SK-N-SH (cell line): ENCODE measurements at regions not wholly inside any gene's neighbourhood (a gene's known extent, or its start where the extent isn't known, plus 50 kb on each side); places are given as distances from the start of the nearest gene placed in this dataset.
"Not testable (repeated sequence)": the region's sequence is repeated elsewhere in the genome, so short reads cannot be mapped to it uniquely, and the experiment has no call there.

Experiments
- CTCF ChIA-PET: fragments of 300-600, 350-600 bp; formaldehyde crosslinking; extraction: SDS; loops from one replicate; lab custom pipeline; 2021; lab: Yijun Ruan, JAX
- POLR2A ChIA-PET: fragments of 350-600 bp; sonication (Branson Sonifier 250); formaldehyde crosslinking; extraction: SDS; loops from one replicate; lab custom pipeline; 2020; ENCODE audit warnings: antibody characterized with exemption, inconsistent platforms; lab: Yijun Ruan, JAX
- DNase-seq: peaks from one replicate; pipeline ENCODE4 v3.0.0; 2012
- H2AFZ ChIP-seq: fragments of 200-600 bp; sonication (generic); 2 replicates; pipeline ENCODE4 v1.8.1; 2016; ENCODE audit warnings: antibody characterized with exemption, mild to moderate bottlenecking, low read depth
- H3F3A ChIP-seq: fragments of 200-600 bp; sonication (generic); replicated peaks from 2 replicates; pipeline ENCODE3; 2016; ENCODE audit warnings: antibody characterized with exemption, mild to moderate bottlenecking; ENCODE audit not compliant: insufficient read depth
- H3K27ac ChIP-seq, 2 experiments: fragments of 200-500 bp in 1 of 2; fragments of 200-600 bp in 1 of 2; sonication (Bioruptor generic) in 1 of 2; sonication (generic), shearing (Covaris generic) in 1 of 2; 2 replicates each; pipeline versions ENCODE4 v1.5.1 to v1.6.1; 2014 to 2016; ENCODE audit warnings: low read depth in 2 of 2, inconsistent platforms in 1 of 2, low read length in 1 of 2, mild to moderate bottlenecking in 1 of 2, mixed read lengths in 1 of 2
- H3K27me3 ChIP-seq: fragments of 200-600 bp; sonication (generic), shearing (Covaris generic); 2 replicates; pipeline ENCODE4 v1.6.1; 2016; ENCODE audit warnings: mixed run types; ENCODE audit not compliant: insufficient read depth
- H3K36me3 ChIP-seq, 2 experiments: fragments of 200-500 bp in 1 of 2; fragments of 200-600 bp in 1 of 2; sonication (Bioruptor generic) in 1 of 2; sonication (generic) in 1 of 2; replicated peaks in 1 of 2; 2 replicates each; pipeline versions ENCODE3 to v1.5.1; 2014 to 2016; ENCODE audit warnings: low read length in 1 of 2, mild to moderate bottlenecking in 1 of 2; ENCODE audit not compliant: insufficient read depth in 2 of 2, control insufficient read depth in 1 of 2
- H3K4me1 ChIP-seq, 2 experiments: fragments of 200-500 bp in 1 of 2; fragments of 200-600 bp in 1 of 2; sonication (Bioruptor generic) in 1 of 2; sonication (generic), shearing (Covaris generic) in 1 of 2; 2 replicates each; pipeline versions ENCODE4 v1.5.1 to v1.6.1; 2014 to 2016; ENCODE audit warnings: low read depth in 1 of 2, low read length in 1 of 2, mixed run types in 1 of 2; ENCODE audit not compliant: insufficient read depth in 2 of 2, control insufficient read depth in 1 of 2
- H3K4me2 ChIP-seq: fragments of 200-600 bp; sonication (generic), shearing (Covaris generic); 2 replicates; pipeline ENCODE4 v1.6.1; 2017; ENCODE audit warnings: mixed run types
- H3K4me3 ChIP-seq, 2 experiments: fragments of 200-500 bp in 1 of 2; fragments of 200-600 bp in 1 of 2; sonication (Bioruptor generic) in 1 of 2; sonication (generic), shearing (Covaris generic) in 1 of 2; 2 replicates each; pipeline versions ENCODE4 v1.5.1 to v1.8.1; 2014 to 2016; ENCODE audit warnings: low read depth in 2 of 2, inconsistent platforms in 1 of 2, low read length in 1 of 2, mild to moderate bottlenecking in 1 of 2, mixed read lengths in 1 of 2, moderate library complexity in 1 of 2
- H3K79me2 ChIP-seq: fragments of 200-600 bp; sonication (generic); 2 replicates; pipeline ENCODE4 v1.8.1; 2017; ENCODE audit warnings: mild to moderate bottlenecking; ENCODE audit not compliant: insufficient read depth
- H3K9ac ChIP-seq: fragments of 200-600 bp; sonication (generic); 2 replicates; pipeline ENCODE4 v1.6.1; 2017; ENCODE audit warnings: mixed run types
- H3K9me2 ChIP-seq: fragments of 200-600 bp; sonication (generic); 2 replicates; pipeline ENCODE4 v1.6.1; 2017; ENCODE audit warnings: mixed run types
- H3K9me3 ChIP-seq: fragments of 200-600 bp; sonication (generic); 2 replicates; pipeline ENCODE4 v1.6.1; 2017; ENCODE audit warnings: mixed run types, mild to moderate bottlenecking, moderate library complexity
- H4K20me1 ChIP-seq: fragments of 200-600 bp; sonication (generic); 2 replicates; pipeline ENCODE4 v1.6.1; 2017; ENCODE audit warnings: mild to moderate bottlenecking, mixed run types; ENCODE audit not compliant: insufficient read depth
- ELF1 ChIP-seq: IDR thresholded peaks from 2 replicates; pipeline ENCODE4 v1.4.0; 2012
- EP300 ChIP-seq, 2 experiments: IDR thresholded peaks; 2 replicates each; pipeline versions ENCODE4 v1.4.0 to v1.6.1; 2012; ENCODE audit warnings: borderline replicate concordance in 1 of 2, low read depth in 1 of 2, low read length in 1 of 2
- GABPA ChIP-seq: IDR thresholded peaks from 2 replicates; pipeline ENCODE4 v1.4.0; 2012; ENCODE audit warnings: low read depth, mild to moderate bottlenecking
- JUND ChIP-seq: IDR thresholded peaks from 2 replicates; pipeline ENCODE4 v1.4.0; 2012
- MEF2A ChIP-seq: IDR thresholded peaks from 2 replicates; pipeline ENCODE4 v1.4.0; 2012; ENCODE audit warnings: low read depth, borderline replicate concordance
- POLR2AphosphoS5 ChIP-seq: IDR thresholded peaks from 2 replicates; pipeline ENCODE4 v1.6.1; 2012; ENCODE audit warnings: low read depth, low read length
- TEAD4 ChIP-seq: IDR thresholded peaks from 2 replicates; pipeline ENCODE4 v1.4.0; 2012; ENCODE audit warnings: mild to moderate bottlenecking, borderline replicate concordance; ENCODE audit not compliant: insufficient read depth
- WGBS: methylation state at CpG from one replicate; pipeline ENCODE4 v1.1.6; 2017; ENCODE audit warnings: low lambda C conversion rate; 5-methylcytosine and 5-hydroxymethylcytosine counted together
- TF ChIP-seq, protein P1 (sequence below): fragments of 200-600 bp; sonication (generic); IDR thresholded peaks from 2 replicates; pipeline ENCODE4 v1.6.1; 2017; ENCODE audit warnings: antibody characterized with exemption, mild to moderate bottlenecking, moderate library complexity
- TF ChIP-seq, protein P2 (sequence below): fragments of 150-350 bp; IDR thresholded peaks from 2 replicates; pipeline ENCODE4 v1.6.1; 2017; ENCODE audit warnings: antibody characterized with exemption, low read length, low read depth, borderline replicate concordance

DNA sequence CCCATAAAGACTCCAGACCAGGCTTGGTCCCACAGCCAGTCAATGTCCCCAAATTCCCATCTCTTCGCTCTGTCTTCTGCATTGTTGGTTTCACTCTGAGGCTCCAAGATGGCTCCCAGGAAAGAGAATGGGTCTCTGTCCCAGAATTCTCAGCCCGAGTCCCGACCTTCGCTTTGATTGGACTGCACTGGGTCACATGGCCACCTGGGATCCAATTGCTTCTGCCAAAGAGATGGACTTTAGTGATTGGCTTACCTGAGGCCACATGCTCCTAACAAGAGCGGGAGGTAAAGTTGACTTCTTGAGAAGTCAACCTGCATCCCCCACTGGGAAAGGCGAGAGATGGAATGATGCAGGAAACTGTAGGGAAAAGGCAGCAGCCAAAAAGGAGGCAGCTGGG, 104.7 kb upstream of the PMEPA1 start:
- H3K4me3 ChIP-seq = no peak overlapping the region
- CTCF ChIA-PET = no interaction called here
- H3K9me2 ChIP-seq = no peaks in the 10 kb centered on the region
- H3K79me2 ChIP-seq = no peaks in the 10 kb centered on the region
- no peak overlapping the region for H2AFZ ChIP-seq
- H3K27ac ChIP-seq = no peak overlapping the region
- H4K20me1 ChIP-seq = no peaks in the 10 kb centered on the region
- 79% methylated on average over 6 of the region's 6 CpGs for WGBS
- no peak for TF ChIP-seq ELF1
- TF ChIP-seq JUND = no peak
- no peak for TF ChIP-seq POLR2AphosphoS5
- TF ChIP-seq, protein P1, sequence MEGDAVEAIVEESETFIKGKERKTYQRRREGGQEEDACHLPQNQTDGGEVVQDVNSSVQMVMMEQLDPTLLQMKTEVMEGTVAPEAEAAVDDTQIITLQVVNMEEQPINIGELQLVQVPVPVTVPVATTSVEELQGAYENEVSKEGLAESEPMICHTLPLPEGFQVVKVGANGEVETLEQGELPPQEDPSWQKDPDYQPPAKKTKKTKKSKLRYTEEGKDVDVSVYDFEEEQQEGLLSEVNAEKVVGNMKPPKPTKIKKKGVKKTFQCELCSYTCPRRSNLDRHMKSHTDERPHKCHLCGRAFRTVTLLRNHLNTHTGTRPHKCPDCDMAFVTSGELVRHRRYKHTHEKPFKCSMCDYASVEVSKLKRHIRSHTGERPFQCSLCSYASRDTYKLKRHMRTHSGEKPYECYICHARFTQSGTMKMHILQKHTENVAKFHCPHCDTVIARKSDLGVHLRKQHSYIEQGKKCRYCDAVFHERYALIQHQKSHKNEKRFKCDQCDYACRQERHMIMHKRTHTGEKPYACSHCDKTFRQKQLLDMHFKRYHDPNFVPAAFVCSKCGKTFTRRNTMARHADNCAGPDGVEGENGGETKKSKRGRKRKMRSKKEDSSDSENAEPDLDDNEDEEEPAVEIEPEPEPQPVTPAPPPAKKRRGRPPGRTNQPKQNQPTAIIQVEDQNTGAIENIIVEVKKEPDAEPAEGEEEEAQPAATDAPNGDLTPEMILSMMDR = no peak
- TF ChIP-seq EP300 (IDR thresholded peaks at IDR 0.05; ENCODE audit: borderline replicate concordance in 1 of 2, low read depth in 1 of 2, low read length in 1 of 2) = no peak
- peaks cover 9% of the 10 kb centered on the region; the same call in 1 of the 2 replicates for H3K27me3 ChIP-seq
- no peaks in the 10 kb centered on the region for H3K9me3 ChIP-seq
- H3K9ac ChIP-seq = no peak overlapping the region
- H3K36me3 ChIP-seq = no peaks in the 10 kb centered on the region
- no peak for DNase-seq
- no peak overlapping the region for H3K4me2 ChIP-seq
- no peaks in the 10 kb centered on the region for H3F3A ChIP-seq
- peaks cover 0 to 39% of the 10 kb centered on the region in 2 experiments; a peak in 2 of 4 replicates for H3K4me1 ChIP-seq
- POLR2A ChIA-PET = no interaction called here

DNA sequence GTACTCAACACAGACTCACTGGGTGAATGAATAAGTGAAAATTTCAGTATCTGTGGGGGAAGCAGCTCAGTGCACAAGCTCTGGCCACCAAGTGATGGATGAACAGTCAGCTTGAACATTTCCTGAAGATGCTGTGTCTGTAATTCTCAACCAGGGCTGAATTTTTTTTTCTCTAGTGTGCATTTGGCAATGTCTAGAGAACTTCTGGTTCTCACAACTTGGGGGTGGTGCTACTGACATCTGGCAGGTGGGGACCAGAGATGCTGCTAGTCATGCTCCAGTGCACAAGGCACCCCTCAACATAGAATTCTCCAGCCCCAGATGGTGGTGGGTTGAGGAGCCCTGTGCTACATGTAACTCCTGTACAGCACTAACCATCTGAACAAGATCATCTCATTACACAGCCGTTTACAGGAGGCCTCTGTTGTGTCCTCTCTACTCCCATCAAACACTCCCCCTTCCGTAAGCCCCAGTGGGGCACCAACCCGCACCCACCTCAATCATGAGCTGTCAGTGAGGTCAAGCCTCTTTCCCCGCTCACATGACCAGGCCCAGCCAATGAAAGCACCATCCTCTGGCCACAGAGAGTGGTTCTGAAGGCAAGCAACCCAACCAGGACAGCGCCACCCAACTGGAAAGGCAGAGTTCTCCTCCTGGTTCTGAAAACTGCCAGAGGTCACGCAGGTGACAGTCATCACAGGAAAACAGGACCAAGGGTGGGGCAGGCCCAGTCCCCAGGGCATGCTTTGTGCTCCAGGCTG, 103.9 kb upstream of the PMEPA1 start:
- Histone ChIP-seq H3K4me1 (peaks cover 0 to 36% of the 10 kb centered on the region in 2 experiments; a peak in 2 of 4 replicates), H2AFZ (no peak overlapping the region), H3K4me2 (no peak overlapping the region), H3K9ac (no peak overlapping the region), H4K20me1 (no peaks in the 10 kb centered on the region), H3K27ac (no peak overlapping the region; a peak in 1 of 4 replicates), H3F3A (no peaks in the 10 kb centered on the region), H3K9me2 (no peaks in the 10 kb centered on the region), H3K79me2 (no peaks in the 10 kb centered on the region), H3K4me3 (no peak overlapping the region), H3K27me3 (peaks cover 4% of the 10 kb centered on the region; the same call in 1 of the 2 replicates), H3K36me3 (no peaks in the 10 kb centered on the region), H3K9me3 (no peaks in the 10 kb centered on the region)
- WGBS = 38% methylated on average over 6 of the region's 6 CpGs
- ChIA-PET POLR2A (no interaction called here), CTCF (interaction anchor here (0.8 to 1.1 kb wide), 2 partner anchors 96 to 366 kb away, joined by 3 read pairs; no protein-coding TSS in a partner anchor)
- TF ChIP-seq TEAD4 (no peak), MEF2A (no peak), GABPA (no peak)
- TF ChIP-seq, protein P2, sequence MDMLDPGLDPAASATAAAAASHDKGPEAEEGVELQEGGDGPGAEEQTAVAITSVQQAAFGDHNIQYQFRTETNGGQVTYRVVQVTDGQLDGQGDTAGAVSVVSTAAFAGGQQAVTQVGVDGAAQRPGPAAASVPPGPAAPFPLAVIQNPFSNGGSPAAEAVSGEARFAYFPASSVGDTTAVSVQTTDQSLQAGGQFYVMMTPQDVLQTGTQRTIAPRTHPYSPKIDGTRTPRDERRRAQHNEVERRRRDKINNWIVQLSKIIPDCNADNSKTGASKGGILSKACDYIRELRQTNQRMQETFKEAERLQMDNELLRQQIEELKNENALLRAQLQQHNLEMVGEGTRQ = no peak
- no peak for DNase-seq

DNA sequence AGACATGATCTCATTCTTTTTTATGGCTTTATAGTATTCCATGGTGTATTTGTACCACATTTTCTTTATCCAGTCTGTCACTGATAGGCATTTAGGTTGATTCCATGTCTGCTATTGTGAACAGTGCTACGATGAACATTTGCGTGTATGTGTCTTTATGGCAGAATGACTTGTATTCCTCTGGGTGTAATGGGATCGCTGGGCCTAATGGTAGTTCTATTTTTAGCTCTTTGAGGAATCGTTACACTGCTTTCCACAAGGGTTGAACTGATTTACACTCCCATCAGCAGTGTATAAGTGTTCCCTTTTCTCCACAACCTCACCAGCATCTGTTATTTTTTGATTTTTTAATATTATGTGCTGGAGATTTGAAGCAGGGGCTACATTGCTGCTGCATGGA, 102.8 kb upstream of the PMEPA1 start:
- H4K20me1 ChIP-seq, H3K36me3 ChIP-seq, H3K79me2 ChIP-seq, DNase-seq, H3K27me3 ChIP-seq, H3K9me3 ChIP-seq, POLR2A ChIA-PET, H3K4me3 ChIP-seq, H3K9ac ChIP-seq, H2AFZ ChIP-seq, H3K4me2 ChIP-seq, H3K27ac ChIP-seq, H3F3A ChIP-seq, H3K9me2 ChIP-seq: not testable (repeated sequence)
- 73% methylated on average over 4 of the region's 4 CpGs for WGBS
- CTCF ChIA-PET = interaction anchor here (0.8 kb wide), 1 partner anchor 95 kb away, joined by 3 read pairs; no protein-coding TSS in a partner anchor
- H3K4me1 ChIP-seq = peaks cover 0 to 42% of the 10 kb centered on the region in 2 experiments; a peak in 1 of 4 replicates
